Panc1 (cell line): ENCODE measurements at regions not wholly inside any gene's neighbourhood (a gene's known extent, or its start where the extent isn't known, plus 50 kb on each side); places are given as distances from the start of the nearest gene placed in this dataset.

Source experiments
- ATAC-seq: fragments of 200-7000 bp; cut with Tn5 transposase; 2 replicates; pipeline ENCODE4 v1.9.1; 2020; ENCODE audit warnings: mild to moderate bottlenecking, moderate library complexity
- BruUV-seq: library from RNA; stranded (reverse); fragments of 400-500 nt; replicated peaks from 2 replicates; lab custom pipeline; 2021; lab: Mats Ljungman, UMichigan
- CTCF ChIA-PET: fragments of 300-600 bp; sonication (Branson Sonifier 250); formaldehyde crosslinking; loops from one replicate; lab custom pipeline; 2022; ENCODE audit warnings: antibody characterized with exemption; lab: Charles Lee
- POLR2A ChIA-PET: fragments of 300-600 bp; sonication (Branson Sonifier 250); formaldehyde crosslinking; loops from one replicate; lab custom pipeline; 2022; ENCODE audit warnings: antibody characterized with exemption; lab: Charles Lee
- DNase-seq: peaks from one replicate; pipeline ENCODE4 v3.0.0-alpha.2; 2010; ENCODE audit warnings: low read depth, low spot score
- H3K27ac ChIP-seq: 2 replicates; pipeline ENCODE4 v1.5.1; 2011; ENCODE audit warnings: mild to moderate bottlenecking, low read length, inconsistent platforms
- H3K27me3 ChIP-seq: fragments of 200-500 bp; sonication (Bioruptor generic); 2 replicates; pipeline ENCODE4 v1.6.0; 2014; ENCODE audit warnings: low read length, inconsistent platforms; ENCODE audit not compliant: control insufficient read depth, insufficient read depth
- H3K36me3 ChIP-seq: fragments of 200-500 bp; sonication (Bioruptor generic); 2 replicates; pipeline ENCODE4 v1.5.1; 2014; ENCODE audit warnings: inconsistent platforms, mild to moderate bottlenecking, low read length, moderate library complexity; ENCODE audit not compliant: control insufficient read depth, insufficient read depth
- H3K4me1 ChIP-seq: 2 replicates; pipeline ENCODE4 v1.5.1; 2011; ENCODE audit warnings: inconsistent platforms, mild to moderate bottlenecking, low read length, moderate library complexity; ENCODE audit not compliant: control insufficient read depth, insufficient read depth
- H3K4me3 ChIP-seq, 2 experiments: 2 replicates each; pipeline ENCODE4 v1.5.1; 2011 to 2012; ENCODE audit warnings: low read depth in 2 of 2, low read length in 2 of 2, mild to moderate bottlenecking in 2 of 2, inconsistent platforms in 1 of 2, moderate library complexity in 1 of 2
- H3K9me3 ChIP-seq: fragments of 200-500 bp; sonication (Bioruptor generic); 2 replicates; pipeline ENCODE4 v1.5.1; 2014; ENCODE audit warnings: low read depth, mild to moderate bottlenecking, inconsistent platforms, low read length, moderate library complexity; ENCODE audit not compliant: control insufficient read depth, insufficient read depth
- CTCF ChIP-seq: fragments of 450-650 bp; IDR thresholded peaks from 2 replicates; pipeline ENCODE4 v1.5.1; 2017; ENCODE audit warnings: mild to moderate bottlenecking
- POLR2AphosphoS5 ChIP-seq: IDR thresholded peaks from 2 replicates; pipeline ENCODE4 v1.6.1; 2012; ENCODE audit warnings: mild to moderate bottlenecking, low read depth, low read length, moderate library complexity
- SIN3A ChIP-seq: IDR thresholded peaks from 2 replicates; pipeline ENCODE4 v1.6.1; 2012; ENCODE audit warnings: low read depth, mild to moderate bottlenecking, low read length, moderate library complexity, borderline replicate concordance; ENCODE audit not compliant: insufficient read depth
- TCF7L2 ChIP-seq: IDR thresholded peaks from 2 replicates; pipeline ENCODE4 v1.6.1; 2011; ENCODE audit warnings: mild to moderate bottlenecking, low read depth, low read length, inconsistent platforms
- in situ Hi-C: cut with HindIII; loops from 2 replicates; pipeline ENCODE4 v1.10.0; 2016; ENCODE audit warnings: low sequenced_read_pairs, low pct_unique_long_range_greater_than_20kb
- intact Hi-C: fragments of 100-400 bp; cut with micrococcal nuclease; formaldehyde crosslinking; loops from one replicate; pipeline ENCODE4 v1.10.0; 2022; ENCODE audit not compliant: unreplicated experiment
- TF ChIP-seq, protein P1 (sequence below), 2 experiments: IDR thresholded peaks; 2 replicates each; pipeline ENCODE4 v1.6.1; 2011 to 2012; ENCODE audit warnings: low read depth in 2 of 2, control low read depth in 1 of 2, low read length in 1 of 2, mild to moderate bottlenecking in 1 of 2, moderate library complexity in 1 of 2; ENCODE audit not compliant: insufficient read depth in 1 of 2

- no peaks in the 10 kb centered on the region for H3K4me1 ChIP-seq
- H3K4me3 ChIP-seq: no peak overlapping the region
- ATAC-seq: no peak
- in situ Hi-C loops (no loop called here), intact Hi-C loops (loop anchor here (5.0 to 10.0 kb wide), 3 partner anchors 610 to 1140 kb away; no protein-coding TSS in a partner anchor)
- TF ChIP-seq POLR2AphosphoS5 (no peak), SIN3A (no peak), CTCF (no peak), TCF7L2 (no peak)
- TF ChIP-seq, protein P1, sequence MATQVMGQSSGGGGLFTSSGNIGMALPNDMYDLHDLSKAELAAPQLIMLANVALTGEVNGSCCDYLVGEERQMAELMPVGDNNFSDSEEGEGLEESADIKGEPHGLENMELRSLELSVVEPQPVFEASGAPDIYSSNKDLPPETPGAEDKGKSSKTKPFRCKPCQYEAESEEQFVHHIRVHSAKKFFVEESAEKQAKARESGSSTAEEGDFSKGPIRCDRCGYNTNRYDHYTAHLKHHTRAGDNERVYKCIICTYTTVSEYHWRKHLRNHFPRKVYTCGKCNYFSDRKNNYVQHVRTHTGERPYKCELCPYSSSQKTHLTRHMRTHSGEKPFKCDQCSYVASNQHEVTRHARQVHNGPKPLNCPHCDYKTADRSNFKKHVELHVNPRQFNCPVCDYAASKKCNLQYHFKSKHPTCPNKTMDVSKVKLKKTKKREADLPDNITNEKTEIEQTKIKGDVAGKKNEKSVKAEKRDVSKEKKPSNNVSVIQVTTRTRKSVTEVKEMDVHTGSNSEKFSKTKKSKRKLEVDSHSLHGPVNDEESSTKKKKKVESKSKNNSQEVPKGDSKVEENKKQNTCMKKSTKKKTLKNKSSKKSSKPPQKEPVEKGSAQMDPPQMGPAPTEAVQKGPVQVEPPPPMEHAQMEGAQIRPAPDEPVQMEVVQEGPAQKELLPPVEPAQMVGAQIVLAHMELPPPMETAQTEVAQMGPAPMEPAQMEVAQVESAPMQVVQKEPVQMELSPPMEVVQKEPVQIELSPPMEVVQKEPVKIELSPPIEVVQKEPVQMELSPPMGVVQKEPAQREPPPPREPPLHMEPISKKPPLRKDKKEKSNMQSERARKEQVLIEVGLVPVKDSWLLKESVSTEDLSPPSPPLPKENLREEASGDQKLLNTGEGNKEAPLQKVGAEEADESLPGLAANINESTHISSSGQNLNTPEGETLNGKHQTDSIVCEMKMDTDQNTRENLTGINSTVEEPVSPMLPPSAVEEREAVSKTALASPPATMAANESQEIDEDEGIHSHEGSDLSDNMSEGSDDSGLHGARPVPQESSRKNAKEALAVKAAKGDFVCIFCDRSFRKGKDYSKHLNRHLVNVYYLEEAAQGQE (IDR thresholded peaks at IDR 0.05; ENCODE audit: insufficient read depth in 1 of 2, low read depth in 2 of 2, low read length in 1 of 2): no peak
- no peak for DNase-seq
- ChIA-PET POLR2A (no interaction called here), CTCF (interaction anchor here (0.6 kb wide), 1 partner anchor 16 kb away, joined by 3 read pairs; no protein-coding TSS in a partner anchor)
- H3K36me3 ChIP-seq: no peaks in the 10 kb centered on the region
- no peak overlapping the region for H3K27ac ChIP-seq
- H3K9me3 ChIP-seq: no peaks in the 10 kb centered on the region
- no TSS peak for BruUV-seq
- H3K27me3 ChIP-seq: peaks cover 23% of the 10 kb centered on the region
Measured at GRCh38 chr16:6642271-6642670, 690.4 kb upstream of the RBFOX1 start.

DNA sequence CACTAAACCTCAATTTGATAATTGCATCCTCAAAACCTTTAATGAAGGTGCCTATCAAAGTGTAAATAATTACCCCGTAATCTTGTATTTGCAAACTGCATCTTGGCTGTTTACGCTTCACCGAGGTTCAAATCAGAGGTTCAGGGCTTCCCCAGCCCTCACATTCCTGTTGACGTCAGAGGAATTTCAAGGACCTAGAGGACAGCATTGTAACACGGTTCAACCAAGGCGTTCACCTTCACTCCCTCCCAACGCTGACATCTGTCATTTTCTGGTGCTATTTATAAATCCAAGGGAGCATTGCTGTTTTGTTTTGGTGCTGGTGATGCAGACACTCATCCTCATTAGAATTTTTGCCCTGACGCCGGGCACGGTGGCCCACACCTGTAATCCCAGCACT is 691.6 kb upstream of the RBFOX1 start:
- BruUV-seq: no TSS peak
- in situ Hi-C loops (no loop called here), intact Hi-C loops (loop anchor here (5.0 to 10.0 kb wide), 3 partner anchors 609 to 1139 kb away; no protein-coding TSS in a partner anchor)
- CTCF ChIA-PET: no interaction called here
- POLR2A ChIA-PET: no interaction called here
- no peak for DNase-seq
- no peaks in the 10 kb centered on the region for H3K36me3 ChIP-seq
- H3K4me1 ChIP-seq: no peaks in the 10 kb centered on the region
- H3K9me3 ChIP-seq: no peaks in the 10 kb centered on the region
- peaks cover 16% of the 10 kb centered on the region for H3K27me3 ChIP-seq
- H3K27ac ChIP-seq: no peak overlapping the region
- TF ChIP-seq CTCF: no peak
- TF ChIP-seq POLR2AphosphoS5: no peak
- no peak for TF ChIP-seq SIN3A
- TF ChIP-seq TCF7L2: no peak
- TF ChIP-seq, protein P1 (IDR thresholded peaks at IDR 0.05; ENCODE audit: insufficient read depth in 1 of 2, low read depth in 2 of 2, low read length in 1 of 2): no peak
- no peak for ATAC-seq
- H3K4me3 ChIP-seq: no peak overlapping the region
